NCI-H1417 (cell line): ENCODE measurements at regions not wholly inside any gene's neighbourhood (a gene's known extent, or its start where the extent isn't known, plus 50 kb on each side); places are given as distances from the start of the nearest gene placed in this dataset.
"Not testable (repeated sequence)": the region's sequence is repeated elsewhere in the genome, so short reads cannot be mapped to it uniquely, and the experiment has no call there.

Source experiments
- DNase-seq, 3 experiments: peaks; one replicate each; lab custom pipeline; 2025; lab: John Stamatoyannopoulos, UW

DNA sequence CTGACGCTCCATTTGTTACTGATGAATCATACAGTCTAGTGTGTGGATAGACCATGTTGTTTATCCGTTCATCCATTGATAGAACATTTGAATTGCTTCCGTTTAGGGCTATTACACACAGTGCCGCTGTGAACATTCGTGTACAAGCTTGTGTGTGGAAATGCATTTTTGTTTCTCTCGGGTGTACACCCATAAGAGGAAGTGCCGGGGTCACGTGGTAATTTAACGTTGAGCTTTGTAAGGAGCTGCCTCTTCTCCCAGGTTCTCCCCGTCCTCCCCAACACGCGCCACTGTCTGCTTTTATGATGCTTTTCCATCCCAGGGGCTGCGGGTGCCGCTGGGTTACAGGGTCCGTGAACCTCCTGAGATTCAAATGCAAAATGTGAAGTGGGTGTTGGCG lies 142.3 kb downstream of the IGLL1 start:
- no peak for DNase-seq

- DNase-seq = not testable (repeated sequence)
Measured at GRCh38 chr22:23437107-23437395, 143.0 kb downstream of the IGLL1 start.

- DNase-seq = not testable (repeated sequence)
Measured at GRCh38 chr22:23436354-23437106, 143.6 kb downstream of the IGLL1 start.

DNA sequence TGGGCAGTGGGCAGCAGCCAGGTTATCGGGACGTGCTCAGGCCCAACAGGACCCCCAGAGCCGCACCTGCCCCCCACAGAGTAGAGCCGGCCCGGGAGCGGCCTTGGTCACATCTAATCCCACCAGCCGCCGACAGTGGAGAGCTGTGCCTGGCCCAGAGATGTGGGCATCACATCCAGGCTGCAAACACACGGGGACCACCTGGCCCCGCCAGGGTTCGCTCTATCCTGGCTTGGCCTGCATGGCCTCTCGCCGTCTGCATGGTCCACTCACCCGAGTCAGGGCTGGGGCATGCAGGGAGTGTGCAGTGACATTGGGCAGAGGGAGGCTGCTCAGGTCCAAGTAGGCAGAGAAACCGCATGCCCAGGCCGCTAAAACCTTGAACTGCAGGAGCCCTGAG lies 144.9 kb downstream of the IGLL1 start:
- DNase-seq = not testable (repeated sequence)

GRCh38 chr22:23434198-23434830 lies 145.8 kb downstream of the IGLL1 start:
- not testable (repeated sequence) for DNase-seq

GRCh38 chr22:23433127-23434005 lies 146.7 kb downstream of the IGLL1 start:
- peak; percentile 21 to 61 (median 42) for DNase-seq

DNA sequence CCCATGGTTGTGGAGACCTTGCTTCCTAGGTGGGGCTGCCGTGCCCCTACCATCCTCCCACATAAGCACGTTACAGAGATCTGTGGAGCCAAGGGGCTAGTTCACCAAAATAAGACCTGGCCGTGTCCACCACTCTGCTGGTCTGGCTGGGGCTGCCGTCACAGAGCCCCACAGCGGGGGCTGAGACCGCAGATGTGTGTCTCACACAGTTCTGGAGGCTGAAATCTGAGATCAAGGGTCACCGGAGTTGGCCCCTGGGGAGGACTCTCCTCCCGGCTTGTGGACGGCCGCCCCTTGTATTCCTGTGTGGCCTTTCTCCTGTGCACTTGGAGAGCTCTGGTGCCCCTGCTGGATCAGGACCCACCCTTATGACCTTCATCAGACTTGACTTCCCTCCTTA lies 147.4 kb downstream of the IGLL1 start:
- DNase-seq = not testable (repeated sequence)

DNA sequence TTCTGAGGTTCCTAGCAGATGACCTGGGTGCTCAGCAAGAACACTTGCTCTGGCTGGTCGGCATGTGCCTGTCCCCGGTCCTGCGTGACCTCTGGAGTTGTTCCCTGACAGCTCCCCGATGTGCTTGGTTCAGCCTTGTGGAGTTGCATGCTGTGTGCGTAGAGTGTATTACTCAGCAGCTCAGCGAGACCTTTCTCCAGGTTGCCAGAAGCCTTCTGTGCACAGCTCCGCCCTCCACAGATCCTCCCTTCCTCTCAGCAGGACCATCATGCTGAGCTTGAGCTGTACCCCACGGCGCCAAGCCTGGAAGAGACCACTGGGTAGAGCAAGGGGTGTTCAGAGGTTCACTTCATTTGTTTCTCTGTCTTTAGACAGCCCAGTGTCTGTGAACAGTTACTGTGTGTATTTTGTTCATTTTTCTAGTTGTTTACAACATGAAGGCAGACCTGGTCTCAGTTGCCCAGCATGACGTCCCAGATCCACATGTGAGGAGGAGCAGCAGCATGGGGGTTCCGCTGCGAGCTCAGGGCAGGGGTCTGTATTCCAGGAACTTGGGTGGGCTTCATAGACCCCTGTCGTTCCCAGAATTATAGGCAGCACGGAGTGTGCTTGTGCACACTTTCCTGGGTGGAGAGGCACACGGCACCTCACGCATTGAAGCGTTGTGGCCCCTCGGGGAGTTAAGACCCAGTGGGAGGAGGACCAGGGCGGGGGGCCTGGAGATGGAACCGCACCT lies 148.6 kb downstream of the IGLL1 start:
- peak in 1 of 3 experiments; percentile 2 for DNase-seq

DNA sequence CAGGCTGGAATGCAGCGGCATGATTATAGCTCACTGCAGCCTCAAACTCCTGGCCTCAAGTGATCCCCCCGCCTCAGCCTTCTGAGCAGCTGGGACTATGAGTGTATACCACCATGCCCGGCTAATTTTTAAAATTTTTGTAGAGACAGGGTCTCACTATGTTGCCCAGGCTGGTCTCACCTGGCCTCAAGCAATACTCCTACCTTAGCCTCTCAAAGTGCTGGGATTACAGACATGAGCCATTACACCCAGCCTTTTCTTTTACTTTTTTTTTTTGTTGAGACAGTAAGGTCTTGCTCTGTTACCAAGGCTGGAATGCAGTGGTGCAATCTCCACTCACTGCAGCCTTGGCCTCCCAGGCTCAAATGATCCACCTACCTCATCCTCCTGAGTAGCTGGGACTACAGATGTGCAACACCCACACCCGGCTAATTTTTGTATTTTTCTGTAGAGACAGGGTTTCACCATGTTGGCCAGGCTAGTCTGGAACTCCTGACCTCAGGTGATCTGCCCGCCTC lies 155.5 kb downstream of the IGLL1 start:
- not testable (repeated sequence) for DNase-seq

DNA sequence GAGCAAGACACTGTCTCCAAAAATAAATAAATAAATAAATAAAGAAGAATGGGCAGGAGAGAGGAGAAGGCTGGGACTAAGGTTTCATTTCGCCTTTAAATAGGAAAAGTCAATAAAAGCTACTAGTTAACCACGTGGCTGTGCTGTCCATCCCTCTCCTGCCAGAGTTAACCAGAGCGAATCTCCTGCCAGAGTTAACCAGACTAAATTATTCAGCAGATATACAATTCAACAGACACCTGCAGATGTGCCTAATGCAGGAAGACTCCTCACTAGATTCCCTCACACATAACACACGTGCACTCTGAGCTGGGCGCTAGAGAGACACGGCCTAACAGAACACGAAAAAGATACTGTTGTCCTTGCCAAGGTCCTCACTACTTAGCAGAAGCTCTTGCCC lies 156.1 kb downstream of the IGLL1 start:
- DNase-seq = no peak

- not testable (repeated sequence) for DNase-seq
Measured at GRCh38 chr22:23422281-23422680, 157.8 kb downstream of the IGLL1 start.

DNA sequence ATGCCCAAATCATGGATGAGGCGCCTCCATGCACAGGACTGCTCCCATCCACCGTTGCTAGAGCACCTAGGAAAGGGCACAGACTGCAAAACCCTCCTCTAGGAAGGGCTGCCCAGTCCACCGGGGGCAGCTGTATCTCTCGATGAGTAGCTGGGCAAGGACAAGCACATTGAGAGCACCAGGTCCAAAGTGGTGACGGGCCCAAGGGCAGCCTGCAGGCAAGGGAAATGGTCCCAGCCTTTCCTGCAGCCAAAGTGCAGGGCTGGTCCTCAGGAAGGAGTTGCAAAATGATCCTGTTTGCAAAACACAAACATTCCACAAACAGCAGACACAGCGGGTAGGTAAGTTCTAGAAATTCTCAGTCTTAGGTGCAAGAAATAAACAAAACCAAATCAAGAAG lies 158.8 kb downstream of the IGLL1 start:
- not testable (repeated sequence) for DNase-seq

- DNase-seq = no peak
Measured at GRCh38 chr22:23419931-23420330, 160.2 kb downstream of the IGLL1 start.

DNA sequence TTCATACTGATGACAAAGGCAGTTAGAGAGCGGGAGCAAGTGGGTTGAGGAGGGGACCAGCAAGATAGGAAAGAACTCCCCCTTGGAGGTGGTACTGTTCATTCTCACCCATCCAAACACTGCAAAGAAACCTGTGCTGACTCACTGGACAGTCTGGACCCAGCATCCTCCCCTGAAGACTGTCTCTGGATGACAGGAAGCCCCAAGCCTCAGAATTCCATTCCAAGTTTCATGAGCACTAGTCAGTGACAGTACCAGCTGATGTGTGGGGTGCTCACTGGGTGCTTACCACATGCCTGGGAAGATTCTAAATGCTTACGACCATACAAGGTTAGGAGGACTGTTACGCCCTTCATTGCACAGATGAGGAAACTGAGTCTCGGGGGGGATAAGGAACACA lies 160.9 kb downstream of the IGLL1 start:
- no peak for DNase-seq

DNA sequence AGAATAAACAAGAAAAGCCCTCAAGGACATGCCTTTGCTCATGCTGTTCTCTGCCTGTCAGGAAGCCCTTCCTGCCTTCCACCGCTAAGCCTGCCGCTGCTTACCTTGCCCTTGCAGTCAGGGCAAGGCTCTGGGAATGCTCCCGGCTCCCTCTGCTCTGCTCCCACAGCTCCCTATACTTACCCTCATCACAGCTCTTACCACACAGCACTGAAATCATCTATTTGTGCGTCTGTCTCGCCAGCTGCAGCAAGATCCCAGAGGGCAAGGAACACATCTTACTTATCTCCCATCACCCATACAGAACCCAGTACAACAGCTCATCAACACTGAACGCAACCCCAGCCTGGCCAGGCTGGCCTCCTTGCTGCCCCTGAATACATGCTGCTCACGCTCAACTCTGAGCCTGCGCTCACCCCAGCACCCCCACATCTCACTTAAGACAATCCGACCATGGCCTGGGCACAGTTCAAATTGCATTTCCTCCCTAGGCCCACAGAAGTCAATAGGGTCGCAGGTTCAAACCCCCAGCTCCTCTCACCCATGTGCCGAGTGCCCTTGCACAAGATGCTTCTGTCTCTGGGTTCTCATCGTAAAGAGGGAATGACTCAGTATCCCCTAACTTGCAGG lies 161.8 kb downstream of the IGLL1 start:
- DNase-seq = no peak

GRCh38 chr22:23417327-23417726 lies 162.8 kb downstream of the IGLL1 start:
- not testable (repeated sequence) for DNase-seq

DNA sequence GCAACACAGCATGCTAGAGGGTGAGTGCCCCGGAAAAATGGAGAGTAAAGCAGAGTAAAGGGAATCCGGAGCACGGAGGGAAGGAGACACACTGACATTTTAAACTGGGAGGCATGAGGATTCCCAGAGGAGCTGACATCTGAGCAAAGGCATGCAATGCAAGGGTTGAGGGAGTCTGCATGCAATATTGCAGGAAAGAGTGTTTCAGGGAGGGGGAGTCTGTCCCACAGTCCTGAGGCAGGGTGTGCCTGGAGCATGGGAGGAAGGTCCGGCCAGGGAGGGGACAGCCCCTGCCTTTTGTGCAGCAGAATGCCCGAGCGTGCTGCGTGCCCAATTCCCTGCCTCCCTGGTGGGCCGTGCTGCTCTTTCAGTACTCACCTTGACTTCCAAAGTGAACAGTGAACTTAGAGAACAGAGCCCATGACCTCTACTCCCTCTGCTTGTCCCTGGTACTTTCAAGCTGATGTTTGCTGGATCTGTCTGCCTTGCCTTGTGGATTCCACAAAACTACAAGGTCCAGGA lies 163.9 kb downstream of the IGLL1 start:
- not testable (repeated sequence) for DNase-seq

- no peak for DNase-seq
Measured at GRCh38 chr22:23415490-23415851, 164.6 kb downstream of the IGLL1 start.

GRCh38 chr22:23414727-23415489 lies 165.2 kb downstream of the IGLL1 start:
- no peak for DNase-seq

DNA sequence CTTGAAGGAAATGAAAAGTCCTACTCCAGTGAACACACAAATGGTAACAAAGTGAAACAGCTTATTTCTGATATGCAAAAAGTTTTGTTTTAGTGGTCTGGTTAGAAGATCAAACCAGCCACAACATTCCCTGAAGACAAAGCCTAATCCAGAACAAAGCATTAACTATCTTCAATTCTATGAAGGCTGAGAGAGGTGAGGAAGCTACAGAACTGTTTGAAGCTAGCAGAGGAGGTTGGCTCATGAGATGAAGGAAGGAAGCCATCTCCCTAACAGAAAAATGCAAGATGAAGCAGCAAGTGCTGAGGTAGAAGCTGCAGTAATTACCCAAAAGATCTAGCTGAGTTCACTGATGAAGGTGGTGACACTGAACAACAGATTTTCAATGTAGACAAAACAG lies 168.4 kb downstream of the IGLL1 start:
- no peak for DNase-seq
